Urothelium cell line (cell line): ENCODE measurements at regions not wholly inside any gene's neighbourhood (a gene's known extent, or its start where the extent isn't known, plus 50 kb on each side); places are given as distances from the start of the nearest gene placed in this dataset.
A peak's percentile ranks its signal among the peaks of the same experiment; 100 is the strongest.

Source experiments
- DNase-seq: peaks from one replicate; pipeline ENCODE4 v3.0.0; 2011; ENCODE audit warnings: low spot score, mixed read lengths
- FAIRE-seq: peaks from 2 replicates; lab custom pipeline; 2011; peaks lifted over from hg19 to GRCh38; lab: Jason Lieb, UNC

GRCh38 chr21:15359251-15359650, 294.5 kb upstream of the NRIP1 start:
- FAIRE-seq = no peak

DNA sequence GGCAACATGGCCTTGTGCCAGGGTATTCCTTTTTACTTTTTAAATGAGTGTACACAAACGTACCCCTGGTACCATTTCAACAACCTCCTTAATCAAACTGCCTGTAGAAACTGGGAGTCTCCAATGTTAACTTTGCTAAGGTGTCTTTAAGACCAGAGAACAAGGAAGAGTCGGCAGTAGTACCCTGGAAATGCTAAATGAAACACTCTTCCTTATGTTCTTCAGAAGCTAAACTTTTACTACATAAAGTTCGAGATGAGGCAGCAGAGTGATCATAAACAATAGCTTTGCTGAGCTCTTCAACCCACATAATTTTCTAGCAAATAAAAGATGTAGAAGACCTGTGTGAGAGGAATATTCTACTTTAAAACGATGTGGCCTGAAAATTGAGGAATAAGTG, 297.7 kb upstream of the NRIP1 start:
- DNase-seq (no peak), FAIRE-seq (no peak)

More at GRCh38 chr21:15359251-15359650, 294.5 kb upstream of the NRIP1 start:
- no peak for DNase-seq

DNA sequence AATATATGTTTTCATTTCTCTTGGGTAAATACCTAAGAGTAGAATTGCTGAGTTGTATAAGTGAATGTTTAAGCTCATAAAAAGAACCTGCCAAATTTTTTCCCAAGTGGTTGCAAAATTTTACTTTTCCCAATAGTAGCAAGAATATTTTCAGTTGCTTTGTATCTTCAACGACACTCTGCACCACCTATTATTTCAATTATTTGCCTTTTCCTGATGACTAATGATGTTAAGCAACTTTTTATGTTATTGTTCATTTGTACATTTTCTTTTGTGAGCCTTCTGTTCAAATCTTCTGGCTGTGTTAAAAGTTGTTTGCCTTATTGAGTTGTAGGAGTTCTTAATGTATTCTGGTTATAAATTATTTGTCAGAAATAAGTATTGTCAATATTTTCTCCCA, 299.1 kb upstream of the NRIP1 start:
- DNase-seq = no peak
- no peak for FAIRE-seq

GRCh38 chr21:15365751-15366392, 301.1 kb upstream of the NRIP1 start:
- DNase-seq (no peak), FAIRE-seq (no peak)

GRCh38 chr21:15366555-15366954, 301.8 kb upstream of the NRIP1 start:
- FAIRE-seq = no peak
- no peak for DNase-seq

DNA sequence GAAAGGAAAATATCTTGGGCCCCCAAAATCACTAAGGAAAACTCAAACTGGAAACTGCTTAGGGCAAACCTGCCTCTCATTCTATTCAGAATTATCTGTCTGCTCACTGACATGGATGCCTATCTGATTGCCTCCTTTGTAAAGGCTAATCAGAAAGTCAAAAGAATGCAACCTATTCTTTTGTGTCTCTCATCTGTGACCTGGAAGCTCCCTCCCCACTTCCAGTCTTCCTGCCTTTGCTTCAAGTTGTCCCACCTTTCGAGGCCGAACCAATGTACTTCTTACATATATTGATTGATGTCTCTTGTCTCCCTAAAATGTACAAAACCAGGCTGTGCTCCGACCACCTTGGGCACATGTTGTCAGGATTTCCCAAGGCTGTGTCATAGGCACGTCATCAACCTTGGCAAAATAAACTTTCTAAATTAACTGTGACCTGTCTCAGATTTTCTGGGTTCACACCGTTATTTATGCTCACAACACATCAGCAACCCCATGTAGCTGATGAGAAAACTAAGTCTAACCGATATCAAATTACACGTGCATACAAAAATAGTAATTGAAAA, 302.3 kb upstream of the NRIP1 start:
- DNase-seq (no peak), FAIRE-seq (no peak)

GRCh38 chr21:15370462-15370975, 305.7 kb upstream of the NRIP1 start:
- DNase-seq = no peak
- FAIRE-seq = no peak

GRCh38 chr21:15373941-15374340, 309.1 kb upstream of the NRIP1 start:
- FAIRE-seq = no peak
- DNase-seq = no peak

- DNase-seq (no peak), FAIRE-seq (no peak)
Observed at GRCh38 chr21:15379776-15380175, 315.0 kb upstream of the NRIP1 start.

- no peak for FAIRE-seq
Observed at GRCh38 chr21:15383588-15383987, 318.8 kb upstream of the NRIP1 start.

DNA sequence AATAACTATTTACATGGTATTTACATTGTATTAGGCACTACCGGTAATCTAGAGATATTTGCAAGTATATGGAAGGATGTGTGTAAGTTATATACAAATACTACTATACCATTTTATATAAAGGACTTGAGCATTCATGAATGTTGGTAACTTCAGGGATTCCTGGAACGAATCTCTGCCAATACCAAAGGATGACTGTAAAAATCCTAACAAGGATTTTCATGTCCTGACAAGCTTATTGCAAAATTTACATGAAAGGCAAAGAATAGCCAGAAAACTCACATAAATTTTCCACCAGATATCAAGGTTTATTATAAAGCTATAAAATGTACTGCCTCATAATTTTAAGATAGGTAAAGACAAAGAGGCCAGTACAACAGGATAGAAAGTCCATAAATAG, 325.2 kb upstream of the NRIP1 start:
- DNase-seq (no peak), FAIRE-seq (no peak)

More at GRCh38 chr21:15383588-15383987, 318.8 kb upstream of the NRIP1 start:
- no peak for DNase-seq

DNA sequence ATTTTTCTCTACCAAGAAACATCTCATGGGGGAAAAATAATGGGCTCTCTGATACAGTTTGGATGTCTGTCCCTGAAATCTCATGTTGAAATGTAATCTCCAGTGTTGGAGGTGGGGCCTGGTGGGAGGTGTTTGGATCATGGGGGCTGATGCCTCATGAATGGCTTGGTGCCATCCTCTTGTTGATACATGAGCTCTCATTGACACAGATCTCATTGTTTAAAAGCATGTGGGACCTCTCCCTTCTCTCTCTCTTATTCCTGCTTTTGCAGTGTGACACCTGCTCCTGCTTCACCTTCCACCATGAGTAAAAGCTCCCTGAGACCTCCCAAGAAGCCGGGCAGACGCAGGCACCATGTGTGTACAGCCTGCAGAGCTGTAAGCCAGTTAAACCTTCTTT, 332.5 kb upstream of the NRIP1 start:
- DNase-seq = no peak
- FAIRE-seq = no peak

DNA sequence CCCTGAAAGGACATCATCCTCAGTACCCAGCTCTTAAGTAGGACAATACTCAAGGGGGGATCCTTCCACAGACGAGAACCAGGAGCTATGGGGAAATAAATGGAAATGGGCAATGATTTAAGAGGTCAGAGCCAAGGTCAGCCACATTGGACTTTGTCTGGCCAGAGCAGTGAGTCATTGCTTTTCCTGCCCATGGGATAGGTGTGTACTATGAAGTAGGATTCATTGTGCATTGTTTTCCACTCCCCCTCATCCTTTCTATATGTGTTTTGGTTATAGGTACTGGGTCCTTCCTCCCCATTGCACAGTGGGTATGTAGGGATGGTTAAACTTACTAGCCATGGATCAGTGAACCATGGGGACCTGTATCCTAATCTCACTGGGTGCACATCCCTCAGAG, 328.9 kb upstream of the USP25 start:
- DNase-seq (no peak), FAIRE-seq (no peak)

- FAIRE-seq (no peak), DNase-seq (no peak)
Observed at GRCh38 chr21:15401331-15401730, 328.5 kb upstream of the USP25 start.

GRCh38 chr21:15405214-15405613, 324.6 kb upstream of the USP25 start:
- DNase-seq (no peak), FAIRE-seq (no peak)

GRCh38 chr21:15406791-15407190, 323.0 kb upstream of the USP25 start:
- no peak for FAIRE-seq
- no peak for DNase-seq

DNA sequence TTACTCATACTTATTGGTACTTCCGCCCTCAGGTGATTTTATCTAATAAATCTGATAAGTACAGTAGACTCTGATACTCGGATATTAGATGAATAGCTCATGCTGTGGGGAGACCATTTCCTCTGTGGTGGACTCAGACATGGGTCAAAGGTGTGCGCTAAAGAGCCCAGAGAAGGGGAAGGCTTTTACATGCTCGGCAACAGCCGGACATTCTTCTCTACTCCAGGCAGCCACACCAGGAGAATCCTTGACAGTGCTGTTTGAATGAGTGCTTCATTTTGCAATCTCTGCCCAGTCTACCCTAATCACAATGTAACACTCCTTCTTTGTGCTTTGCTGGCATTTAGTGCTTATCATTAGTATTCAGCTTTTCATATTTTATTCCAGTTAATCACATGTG, 322.2 kb upstream of the USP25 start:
- FAIRE-seq = no peak
- no peak for DNase-seq

DNA sequence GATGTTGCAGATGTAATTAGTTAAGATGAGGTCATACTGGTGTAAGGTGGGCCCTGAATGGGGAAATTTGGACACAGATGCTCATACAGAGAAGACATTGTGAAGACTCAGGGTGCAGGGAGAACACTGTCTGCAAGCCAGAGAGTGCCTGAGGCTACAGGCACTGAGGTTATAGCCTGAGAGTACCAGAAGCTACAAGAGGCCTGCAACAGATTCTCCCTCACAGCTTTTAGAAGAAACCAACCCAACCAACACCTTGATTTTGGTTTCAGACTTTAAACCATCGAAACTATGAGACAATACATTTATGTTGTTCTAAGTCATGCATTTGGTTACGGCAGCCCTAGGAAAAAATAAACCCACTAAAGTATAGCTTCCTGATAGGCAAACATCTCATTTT, 321.7 kb upstream of the USP25 start:
- no peak for DNase-seq
- no peak for FAIRE-seq

DNA sequence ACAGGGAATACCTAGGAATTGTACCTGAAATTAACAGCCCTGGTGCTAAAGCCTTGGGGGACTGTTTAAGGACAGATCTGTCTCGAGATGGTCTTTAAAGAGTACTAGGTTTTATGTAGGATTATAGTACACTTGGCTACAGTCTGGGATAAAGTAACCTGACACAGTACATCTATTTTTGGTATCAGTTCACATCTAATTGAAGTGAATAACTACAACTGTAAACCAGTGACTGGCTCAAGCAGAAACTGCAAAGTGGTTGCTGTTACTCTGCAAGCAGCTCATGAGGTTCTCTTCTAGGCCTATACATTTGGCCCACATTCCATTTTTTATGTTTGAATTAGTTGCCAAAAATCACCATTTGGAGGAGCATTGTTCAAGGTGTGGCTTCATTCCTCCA, 320.8 kb upstream of the USP25 start:
- no peak for DNase-seq
- FAIRE-seq = no peak

DNA sequence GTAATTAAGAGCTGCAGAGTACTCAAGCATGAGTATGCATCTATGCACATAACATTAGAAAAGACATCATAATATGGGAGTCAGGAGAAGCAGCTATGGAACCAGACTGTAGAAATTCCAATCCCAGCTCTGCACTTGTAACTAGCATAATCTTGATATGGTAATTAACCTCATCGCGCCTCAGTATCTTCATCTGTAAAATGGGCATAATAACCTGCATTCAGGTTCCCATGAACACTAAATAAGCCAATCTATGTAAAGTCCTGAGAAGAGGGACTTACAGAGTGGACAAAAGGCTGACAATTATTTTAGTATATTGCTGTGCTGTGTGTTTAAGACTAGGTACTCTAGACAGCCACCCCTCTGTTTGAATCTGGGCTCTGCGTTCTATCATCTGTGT, 318.9 kb upstream of the USP25 start:
- no peak for FAIRE-seq
- DNase-seq = no peak

DNA sequence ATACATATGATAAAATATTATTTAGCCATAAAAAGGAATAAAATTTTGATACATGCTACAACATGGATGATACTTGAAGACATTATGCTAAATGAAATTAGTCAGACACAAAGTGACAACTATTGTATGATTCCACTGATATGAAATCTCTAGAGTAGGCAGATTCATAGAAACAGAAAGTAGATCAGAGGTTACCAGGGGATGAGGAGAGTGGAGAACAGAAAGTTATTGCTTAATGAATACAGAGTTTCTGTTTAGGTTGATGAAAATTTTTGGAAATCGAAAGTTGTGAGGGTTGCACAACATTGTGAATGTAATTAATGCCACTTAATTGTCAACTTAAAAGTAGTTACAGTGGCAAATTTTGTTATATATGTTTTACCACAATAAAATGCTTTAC, 315.7 kb upstream of the USP25 start:
- FAIRE-seq (no peak), DNase-seq (no peak)

- DNase-seq = peak; percentile 61
- FAIRE-seq = no peak
Observed at GRCh38 chr21:15415541-15416261, 314.1 kb upstream of the USP25 start.
